Keratinocyte (primary cell): ENCODE measurements at regions not wholly inside any gene's neighbourhood (a gene's known extent, or its start where the extent isn't known, plus 50 kb on each side); places are given as distances from the start of the nearest gene placed in this dataset.

Experiments
- DNase-seq: peaks from one replicate; pipeline ENCODE4 v3.0.0-alpha.2; 2011; ENCODE audit warnings: low read depth, missing footprints, low spot score
- FAIRE-seq: peaks from 2 replicates; lab custom pipeline; 2011; peaks lifted over from hg19 to GRCh38; lab: Jason Lieb, UNC
- H2AFZ ChIP-seq: 2 replicates; pipeline ENCODE4 v1.6.0; 2012; ENCODE audit warnings: low read length, control low read depth, inconsistent platforms; ENCODE audit not compliant: control insufficient read depth
- H3K27ac ChIP-seq: 2 replicates; pipeline ENCODE4 v1.5.1; 2011; ENCODE audit warnings: low read length; ENCODE audit not compliant: control insufficient read depth, insufficient read depth
- H3K27me3 ChIP-seq: 3 replicates; pipeline ENCODE4 v1.6.0; 2011; ENCODE audit warnings: low read length; ENCODE audit not compliant: control insufficient read depth, insufficient read depth; ENCODE audit errors: extremely low read depth
- H3K36me3 ChIP-seq, 2 experiments: 2 replicates in 1 of 2; 3 replicates in 1 of 2; pipeline ENCODE4 v1.5.1; 2011; ENCODE audit warnings: low read length in 2 of 2, mild to moderate bottlenecking in 1 of 2; ENCODE audit not compliant: control insufficient read depth in 2 of 2, insufficient read depth in 2 of 2; ENCODE audit errors: extremely low read depth in 1 of 2
- H3K4me1 ChIP-seq: 3 replicates; pipeline ENCODE4 v1.5.1; 2011; ENCODE audit warnings: low read length; ENCODE audit not compliant: control insufficient read depth, insufficient read depth; ENCODE audit errors: extremely low read depth
- H3K4me2 ChIP-seq: 3 replicates; pipeline ENCODE4 v1.6.0; 2011; ENCODE audit warnings: low read depth, low read length; ENCODE audit not compliant: control insufficient read depth, insufficient read depth; ENCODE audit errors: extremely low read depth
- H3K4me3 ChIP-seq, 3 experiments: fragments of 200-600 bp in 1 of 3; sonication (generic) in 1 of 3; 2 replicates in 2 of 3; 3 replicates in 1 of 3; pipeline ENCODE4 v1.5.1; 2011 to 2016; ENCODE audit warnings: low read length in 3 of 3, mild to moderate bottlenecking in 3 of 3, control low read depth in 2 of 3, inconsistent platforms in 1 of 3, low read depth in 1 of 3, mixed read lengths in 1 of 3, mixed run types in 1 of 3, moderate library complexity in 1 of 3; ENCODE audit not compliant: control insufficient read depth in 2 of 3, insufficient read depth in 2 of 3; ENCODE audit errors: extremely low read depth in 1 of 3
- H3K79me2 ChIP-seq: 2 replicates; pipeline ENCODE4 v1.6.0; 2012; ENCODE audit warnings: low read length; ENCODE audit not compliant: control insufficient read depth, insufficient read depth
- H3K9ac ChIP-seq: 3 replicates; pipeline ENCODE4 v1.6.0; 2011; ENCODE audit warnings: low read length; ENCODE audit not compliant: control insufficient read depth, insufficient read depth; ENCODE audit errors: extremely low read depth
- H3K9me1 ChIP-seq: 3 replicates; pipeline ENCODE4 v1.6.0; 2011; ENCODE audit warnings: low read length; ENCODE audit not compliant: control insufficient read depth, insufficient read depth; ENCODE audit errors: extremely low read depth
- H3K9me3 ChIP-seq: 2 replicates; pipeline ENCODE4 v1.5.1; 2012; ENCODE audit warnings: low read depth, low read length; ENCODE audit not compliant: control insufficient read depth
- H4K20me1 ChIP-seq: 3 replicates; pipeline ENCODE4 v1.6.0; 2011; ENCODE audit warnings: low read length; ENCODE audit not compliant: control insufficient read depth, insufficient read depth; ENCODE audit errors: extremely low read depth
- CTCF ChIP-seq, 3 experiments: IDR thresholded peaks in 1 of 3; conservative IDR thresholded peaks in 1 of 3; optimal IDR thresholded peaks in 1 of 3; 2 replicates in 2 of 3; 3 replicates in 1 of 3; pipeline versions ENCODE3 to v1.5.1; 2011; ENCODE audit warnings: low read length in 3 of 3, mild to moderate bottlenecking in 3 of 3, moderate library complexity in 2 of 3, control low read depth in 1 of 3, inconsistent platforms in 1 of 3; ENCODE audit not compliant: insufficient read depth in 2 of 3; ENCODE audit errors: extremely low read depth in 1 of 3
- EZH2 ChIP-seq: IDR thresholded peaks from one replicate; pipeline ENCODE4 v1.6.1; 2012; ENCODE audit warnings: inconsistent platforms, mild to moderate bottlenecking, low read length, moderate library complexity
- dilution Hi-C: fragments of 300-500 bp; cut with MboI; formaldehyde crosslinking; loops from one replicate; pipeline ENCODE4 v1.7.0; 2020; ENCODE audit warnings: low sequenced_read_pairs; ENCODE audit not compliant: extremely low pct_ligation_motif_present

- Histone ChIP-seq H2AFZ (no peak overlapping the region), H3K9ac (no peak overlapping the region), H3K27ac (no peak overlapping the region), H3K4me3 (no peak overlapping the region), H3K9me1 (no peaks in the 10 kb centered on the region), H3K4me1 (no peaks in the 10 kb centered on the region), H3K9me3 (no peaks in the 10 kb centered on the region), H3K36me3 (no peaks in the 10 kb centered on the region), H3K79me2 (no peaks in the 10 kb centered on the region), H3K27me3 (no peaks in the 10 kb centered on the region), H3K4me2 (no peak overlapping the region), H4K20me1 (no peaks in the 10 kb centered on the region)
- no peak for TF ChIP-seq CTCF (optimal IDR thresholded peaks at IDR 0.05 in 1 of 3, IDR thresholded peaks at IDR 0.05 in 1 of 3, conservative IDR thresholded peaks at IDR 0.05 in 1 of 3; ENCODE audit: extremely low read depth in 1 of 3, insufficient read depth in 2 of 3, low read length in 3 of 3)
- no peak for TF ChIP-seq EZH2
- DNase-seq (no peak), FAIRE-seq (no peak)
- dilution Hi-C loops, result no loop called here
These were observed 661.7 kb downstream of the TSN start for GRCh38 chr2:122417114-122417513.

GRCh38 chr2:122421775-122422174 is 666.3 kb downstream of the TSN start:
- H4K20me1 ChIP-seq, result no peaks in the 10 kb centered on the region
- H3K36me3 ChIP-seq, result no peaks in the 10 kb centered on the region
- H2AFZ ChIP-seq, result no peak overlapping the region
- no peak overlapping the region for H3K27ac ChIP-seq
- H3K4me3 ChIP-seq, result no peak overlapping the region
- H3K4me1 ChIP-seq, result no peaks in the 10 kb centered on the region
- FAIRE-seq (no peak), DNase-seq (no peak)
- no peaks in the 10 kb centered on the region for H3K27me3 ChIP-seq
- no peaks in the 10 kb centered on the region for H3K9me3 ChIP-seq
- no peak overlapping the region for H3K4me2 ChIP-seq
- H3K9ac ChIP-seq, result no peak overlapping the region
- no peaks in the 10 kb centered on the region for H3K79me2 ChIP-seq
- TF ChIP-seq EZH2 (no peak), CTCF (optimal IDR thresholded peaks at IDR 0.05 in 1 of 3, IDR thresholded peaks at IDR 0.05 in 1 of 3, conservative IDR thresholded peaks at IDR 0.05 in 1 of 3; ENCODE audit: extremely low read depth in 1 of 3, insufficient read depth in 2 of 3, low read length in 3 of 3) (no peak)
- H3K9me1 ChIP-seq, result no peaks in the 10 kb centered on the region
- dilution Hi-C loops, result no loop called here
